Activated T-cell treated with anti-CD3 and anti-CD28 coated beads, Interleukin-2, amount 50 U/mL, for 1 hour (primary cell): ENCODE measurements at regions not wholly inside any gene's neighbourhood (a gene's known extent, or its start where the extent isn't known, plus 50 kb on each side); places are given as distances from the start of the nearest gene placed in this dataset.

Experiments used
- DNase-seq: peaks from one replicate; pipeline ENCODE4 v3.0.0-alpha.2; 2020

GRCh38 chr20:60540591-60540990 lies 582.4 kb downstream of the CDH26 start:
- DNase-seq = no peak

- DNase-seq = no peak
Measured at GRCh38 chr20:60541991-60542390, 583.8 kb downstream of the CDH26 start.

- no peak for DNase-seq
Measured at GRCh38 chr20:60543598-60543997, 585.4 kb downstream of the CDH26 start.

- DNase-seq = no peak
Measured at GRCh38 chr20:60553095-60553494, 594.9 kb downstream of the CDH26 start.

- DNase-seq = no peak
Measured at GRCh38 chr20:60558486-60558885, 600.3 kb downstream of the CDH26 start.

- no peak for DNase-seq
Measured at GRCh38 chr20:60559462-60559861, 601.2 kb downstream of the CDH26 start.

- no peak for DNase-seq
Measured at GRCh38 chr20:60561052-60561451, 602.8 kb downstream of the CDH26 start.

- DNase-seq = no peak
Measured at GRCh38 chr20:60565083-60565482, 606.9 kb downstream of the CDH26 start.

- no peak for DNase-seq
Measured at GRCh38 chr20:60565551-60565950, 607.3 kb downstream of the CDH26 start.

GRCh38 chr20:60569116-60569515 lies 610.9 kb downstream of the CDH26 start:
- no peak for DNase-seq

- DNase-seq = no peak
Measured at GRCh38 chr20:60570481-60571277, 612.5 kb downstream of the CDH26 start.

GRCh38 chr20:60573003-60573680 lies 614.9 kb downstream of the CDH26 start:
- DNase-seq = no peak

GRCh38 chr20:60576236-60576635 lies 618.0 kb downstream of the CDH26 start:
- DNase-seq = no peak

- DNase-seq = no peak
Measured at GRCh38 chr20:60579941-60580515, 621.8 kb downstream of the CDH26 start.

- no peak for DNase-seq
Measured at GRCh38 chr20:60581606-60582115, 623.4 kb downstream of the CDH26 start.

- no peak for DNase-seq
Measured at GRCh38 chr20:60583741-60584140, 625.5 kb downstream of the CDH26 start.

GRCh38 chr20:60584221-60584620 lies 626.0 kb downstream of the CDH26 start:
- DNase-seq = no peak

GRCh38 chr20:60585651-60586050 lies 627.4 kb downstream of the CDH26 start:
- no peak for DNase-seq

GRCh38 chr20:60586269-60587050 lies 628.2 kb downstream of the CDH26 start:
- DNase-seq = no peak

GRCh38 chr20:60587986-60588385 lies 629.8 kb downstream of the CDH26 start:
- no peak for DNase-seq

- no peak for DNase-seq
Measured at GRCh38 chr20:60589623-60590022, 631.4 kb downstream of the CDH26 start.

- DNase-seq = no peak
Measured at GRCh38 chr20:60591172-60591799, 633.1 kb downstream of the CDH26 start.

GRCh38 chr20:60598528-60598927 lies 640.3 kb downstream of the CDH26 start:
- no peak for DNase-seq
